SU-DHL-6 (cell line): ENCODE measurements at regions not wholly inside any gene's neighbourhood (a gene's known extent, or its start where the extent isn't known, plus 50 kb on each side); places are given as distances from the start of the nearest gene placed in this dataset.

Source experiments
- CTCF ChIP-seq: fragments of 200-600 bp; sonication (generic); IDR thresholded peaks from one replicate; pipeline ENCODE4 v1.5.1; 2017; ENCODE audit warnings: antibody characterized with exemption, mild to moderate bottlenecking, low read length, moderate library complexity; ENCODE audit not compliant: insufficient read depth, poor library complexity, severe bottlenecking
- EZH2phosphoT487 ChIP-seq: fragments of 200-600 bp; sonication (generic), shearing (Covaris generic); conservative IDR thresholded peaks from 2 replicates; pipeline ENCODE4 v1.6.1; 2018; ENCODE audit warnings: mild to moderate bottlenecking, antibody characterized with exemption, low read length, moderate library complexity, mixed read lengths

GRCh38 chr21:15134701-15135470, 70.1 kb upstream of the NRIP1 start:
- TF ChIP-seq CTCF: no peak
- TF ChIP-seq EZH2phosphoT487: no peak
